ENCODE measurements at regions not wholly inside any gene's neighbourhood (a gene's known extent, or its start where the extent isn't known, plus 50 kb on each side); places are given as distances from the start of the nearest gene placed in this dataset.

- Histone ChIP-seq H3K9me3 (ENCODE audit: control insufficient read depth, insufficient read depth, low read depth, low read length) (no peaks in the 10 kb centered on the region), H3K4me3 (ENCODE audit: low read depth, low read length) (no peak overlapping the region), H3K36me3 (ENCODE audit: control insufficient read depth in 2 of 2, insufficient read depth in 1 of 2, low read length in 2 of 2) (no peaks in the 10 kb centered on the region), H3K4me1 (ENCODE audit: control insufficient read depth, insufficient read depth, low read length) (no peaks in the 10 kb centered on the region), H3K27ac (ENCODE audit: extremely low read depth, low read depth, low read length) (no peak overlapping the region)
- POLR2A ChIA-PET, result no interaction called here
- CTCF ChIA-PET, result no interaction called here
- TF ChIP-seq REPIN1 (tag by site-specific recombination; IDR thresholded peaks at IDR 0.05; ENCODE audit: low read depth) (no peak), ZNF654 (tag by site-specific recombination; IDR thresholded peaks at IDR 0.05; ENCODE audit: low read depth) (no peak), ZNF335 (tag by site-specific recombination; conservative IDR thresholded peaks at IDR 0.05) (no peak), ZNF837 (tag by site-specific recombination; IDR thresholded peaks at IDR 0.05) (no peak), CTCF (tag by site-specific recombination; IDR thresholded peaks at IDR 0.05) (no peak), ZNF571 (tag by site-specific recombination; IDR thresholded peaks at IDR 0.05) (no peak), ZNF24 (tag by site-specific recombination; IDR thresholded peaks at IDR 0.05) (no peak), ZNF350 (tag by site-specific recombination; IDR thresholded peaks at IDR 0.05) (no peak), ZBTB8A (tag by site-specific recombination; IDR thresholded peaks at IDR 0.05) (no peak), ZNF311 (tag by site-specific recombination; IDR thresholded peaks at IDR 0.05; ENCODE audit: borderline replicate concordance) (no peak), ZSCAN4 (tag by site-specific recombination; IDR thresholded peaks at IDR 0.05) (no peak), ZNF121 (tag by site-specific recombination; IDR thresholded peaks at IDR 0.05) (no peak), ZNF148 (tag by site-specific recombination; IDR thresholded peaks at IDR 0.05; ENCODE audit: borderline replicate concordance) (no peak)
Observed at GRCh38 chr2:155218945-155219344, 520.5 kb downstream of the KCNJ3 start.

GRCh38 chr2:155218292-155218924, 519.9 kb downstream of the KCNJ3 start:
- Histone ChIP-seq H3K4me3 (ENCODE audit: low read depth, low read length) (no peak overlapping the region), H3K4me1 (ENCODE audit: control insufficient read depth, insufficient read depth, low read length) (no peaks in the 10 kb centered on the region), H3K27ac (ENCODE audit: extremely low read depth, low read depth, low read length) (no peak overlapping the region), H3K36me3 (ENCODE audit: control insufficient read depth in 2 of 2, insufficient read depth in 1 of 2, low read length in 2 of 2) (no peaks in the 10 kb centered on the region), H3K9me3 (ENCODE audit: control insufficient read depth, insufficient read depth, low read depth, low read length) (no peaks in the 10 kb centered on the region)
- ChIA-PET POLR2A (no interaction called here), CTCF (no interaction called here)
- no peak for TF ChIP-seq MYNN (tag by site-specific recombination; IDR thresholded peaks at IDR 0.05; ENCODE audit: borderline replicate concordance)
- no peak for TF ChIP-seq ZNF629 (tag by site-specific recombination; IDR thresholded peaks at IDR 0.05)
- TF ChIP-seq ZNF174 (tag by site-specific recombination; IDR thresholded peaks at IDR 0.05), result no peak
- no peak for TF ChIP-seq ZFP41 (tag by site-specific recombination; IDR thresholded peaks at IDR 0.05; ENCODE audit: borderline replicate concordance)
- no peak for TF ChIP-seq GFI1B (tag by site-specific recombination; IDR thresholded peaks at IDR 0.05)
- no peak for TF ChIP-seq ZNF560 (tag by site-specific recombination; IDR thresholded peaks at IDR 0.05; ENCODE audit: borderline replicate concordance)
- no peak for TF ChIP-seq ZBTB48 (tag by site-specific recombination; IDR thresholded peaks at IDR 0.05)
- TF ChIP-seq ZNF837 (tag by site-specific recombination; IDR thresholded peaks at IDR 0.05), result no peak
- TF ChIP-seq ZNF843 (tag by site-specific recombination; IDR thresholded peaks at IDR 0.05), result no peak
- TF ChIP-seq ZNF596 (tag by site-specific recombination; IDR thresholded peaks at IDR 0.05), result no peak
- no peak for TF ChIP-seq ZNF785 (tag by site-specific recombination; IDR thresholded peaks at IDR 0.05)
- TF ChIP-seq ZNF157 (tag by site-specific recombination; IDR thresholded peaks at IDR 0.05), result no peak
- TF ChIP-seq ZNF561 (tag by site-specific recombination; IDR thresholded peaks at IDR 0.05; ENCODE audit: borderline replicate concordance), result no peak
- no peak for TF ChIP-seq ZNF19 (tag by site-specific recombination; IDR thresholded peaks at IDR 0.05; ENCODE audit: low read depth)
- TF ChIP-seq ZNF202 (tag by site-specific recombination; IDR thresholded peaks at IDR 0.05; ENCODE audit: borderline replicate concordance), result no peak
- no peak for TF ChIP-seq ZBTB26 (tag by site-specific recombination; optimal IDR thresholded peaks at IDR 0.05)
- TF ChIP-seq ZNF449 (tag by site-specific recombination; IDR thresholded peaks at IDR 0.05), result no peak
